Activated naive CD8-positive, alpha-beta T cell (primary cell): ENCODE measurements at regions not wholly inside any gene's neighbourhood (a gene's known extent, or its start where the extent isn't known, plus 50 kb on each side); places are given as distances from the start of the nearest gene placed in this dataset.
"Not testable (repeated sequence)": the region's sequence is repeated elsewhere in the genome, so short reads cannot be mapped to it uniquely, and the experiment has no call there.

Experiments
- H3K27ac Mint-ChIP-seq: one replicate; pipeline ENCODE4 v1.8.0; 2021; ENCODE audit warnings: mixed read lengths
- H3K27me3 Mint-ChIP-seq: one replicate; pipeline ENCODE4 v1.8.0; 2021; ENCODE audit warnings: mixed read lengths
- H3K36me3 Mint-ChIP-seq: one replicate; pipeline ENCODE4 v1.8.0; 2021; ENCODE audit warnings: mixed read lengths
- H3K4me1 Mint-ChIP-seq: one replicate; pipeline ENCODE4 v1.8.0; 2021; ENCODE audit warnings: low read depth, mixed read lengths
- H3K4me3 Mint-ChIP-seq: one replicate; pipeline ENCODE4 v1.8.0; 2021; ENCODE audit warnings: mild to moderate bottlenecking, mixed read lengths
- H3K9me3 Mint-ChIP-seq: one replicate; pipeline ENCODE4 v1.8.0; 2021; ENCODE audit warnings: low read depth, mixed read lengths

GRCh38 chr13:107801621-107802020 is 413.7 kb downstream of the LIG4 start:
- H3K27ac Mint-ChIP-seq = no peak overlapping the region
- no peaks in the 10 kb centered on the region for H3K36me3 Mint-ChIP-seq
- no peaks in the 10 kb centered on the region for H3K9me3 Mint-ChIP-seq
- no peaks in the 10 kb centered on the region for H3K27me3 Mint-ChIP-seq
- no peak overlapping the region for H3K4me3 Mint-ChIP-seq
- H3K4me1 Mint-ChIP-seq = no peaks in the 10 kb centered on the region

GRCh38 chr13:107799001-107799400 is 416.3 kb downstream of the LIG4 start:
- Mint-ChIP-seq H3K4me3 (no peak overlapping the region), H3K9me3 (no peaks in the 10 kb centered on the region), H3K27me3 (no peaks in the 10 kb centered on the region), H3K36me3 (no peaks in the 10 kb centered on the region), H3K27ac (no peak overlapping the region), H3K4me1 (no peaks in the 10 kb centered on the region)

GRCh38 chr13:107790397-107790796 is 424.9 kb downstream of the LIG4 start:
- Mint-ChIP-seq H3K4me1 (no peaks in the 10 kb centered on the region), H3K27ac (no peak overlapping the region), H3K27me3 (no peaks in the 10 kb centered on the region), H3K4me3 (no peak overlapping the region), H3K9me3 (no peaks in the 10 kb centered on the region), H3K36me3 (no peaks in the 10 kb centered on the region)

- Mint-ChIP-seq H3K27me3 (no peaks in the 10 kb centered on the region), H3K4me3 (no peak overlapping the region), H3K4me1 (no peaks in the 10 kb centered on the region), H3K9me3 (no peaks in the 10 kb centered on the region), H3K27ac (no peak overlapping the region), H3K36me3 (no peaks in the 10 kb centered on the region)
Measured at GRCh38 chr13:107788464-107789165, 426.7 kb downstream of the LIG4 start.

- H3K36me3 Mint-ChIP-seq, H3K4me3 Mint-ChIP-seq: not testable (repeated sequence)
Measured at GRCh38 chr13:107782646-107783045, 432.7 kb downstream of the LIG4 start.

GRCh38 chr13:107778094-107778493 is 437.2 kb downstream of the LIG4 start:
- Mint-ChIP-seq H3K4me1 (no peaks in the 10 kb centered on the region), H3K27me3 (no peaks in the 10 kb centered on the region), H3K36me3 (no peaks in the 10 kb centered on the region), H3K9me3 (no peaks in the 10 kb centered on the region), H3K27ac (no peak overlapping the region), H3K4me3 (no peak overlapping the region)

More at GRCh38 chr13:107782646-107783045, 432.7 kb downstream of the LIG4 start:
- H3K27me3 Mint-ChIP-seq, H3K9me3 Mint-ChIP-seq, H3K27ac Mint-ChIP-seq, H3K4me1 Mint-ChIP-seq: not testable (repeated sequence)

GRCh38 chr13:107770541-107770940 is 444.8 kb downstream of the LIG4 start:
- no peaks in the 10 kb centered on the region for H3K4me1 Mint-ChIP-seq
- no peaks in the 10 kb centered on the region for H3K9me3 Mint-ChIP-seq
- H3K27ac Mint-ChIP-seq = no peak overlapping the region
- H3K27me3 Mint-ChIP-seq = no peaks in the 10 kb centered on the region
- no peak overlapping the region for H3K4me3 Mint-ChIP-seq
- H3K36me3 Mint-ChIP-seq = no peaks in the 10 kb centered on the region

- no peak overlapping the region for H3K27ac Mint-ChIP-seq
- no peak overlapping the region for H3K4me3 Mint-ChIP-seq
- no peaks in the 10 kb centered on the region for H3K36me3 Mint-ChIP-seq
- H3K9me3 Mint-ChIP-seq = no peaks in the 10 kb centered on the region
- H3K27me3 Mint-ChIP-seq = no peaks in the 10 kb centered on the region
- H3K4me1 Mint-ChIP-seq = no peaks in the 10 kb centered on the region
Measured at GRCh38 chr13:107767119-107767518, 448.2 kb downstream of the LIG4 start.

- Mint-ChIP-seq H3K27me3 (no peaks in the 10 kb centered on the region), H3K4me1 (no peaks in the 10 kb centered on the region), H3K4me3 (no peak overlapping the region), H3K36me3 (no peaks in the 10 kb centered on the region), H3K27ac (no peak overlapping the region), H3K9me3 (no peaks in the 10 kb centered on the region)
Measured at GRCh38 chr13:107765724-107766401, 449.5 kb downstream of the LIG4 start.

- H3K27me3 Mint-ChIP-seq = no peaks in the 10 kb centered on the region
- H3K9me3 Mint-ChIP-seq = peaks cover 5% of the 10 kb centered on the region
- H3K36me3 Mint-ChIP-seq = no peaks in the 10 kb centered on the region
- no peak overlapping the region for H3K27ac Mint-ChIP-seq
- H3K4me3 Mint-ChIP-seq = no peak overlapping the region
- no peaks in the 10 kb centered on the region for H3K4me1 Mint-ChIP-seq
Measured at GRCh38 chr13:107764046-107764445, 451.3 kb downstream of the LIG4 start.

GRCh38 chr13:107753748-107754147 is 461.6 kb downstream of the LIG4 start:
- Mint-ChIP-seq H3K27ac (no peak overlapping the region), H3K9me3 (peaks cover 6% of the 10 kb centered on the region), H3K4me1 (no peaks in the 10 kb centered on the region), H3K27me3 (no peaks in the 10 kb centered on the region), H3K4me3 (no peak overlapping the region), H3K36me3 (no peaks in the 10 kb centered on the region)

GRCh38 chr13:107753291-107753690 is 462.0 kb downstream of the LIG4 start:
- Mint-ChIP-seq H3K27ac (no peak overlapping the region), H3K27me3 (no peaks in the 10 kb centered on the region), H3K4me1 (no peaks in the 10 kb centered on the region), H3K36me3 (no peaks in the 10 kb centered on the region), H3K9me3 (peaks cover 6% of the 10 kb centered on the region), H3K4me3 (no peak overlapping the region)

GRCh38 chr13:107743983-107744382 is 471.4 kb downstream of the LIG4 start:
- Mint-ChIP-seq H3K27ac (no peak overlapping the region), H3K4me3 (no peak overlapping the region), H3K4me1 (no peaks in the 10 kb centered on the region), H3K9me3 (no peaks in the 10 kb centered on the region), H3K36me3 (no peaks in the 10 kb centered on the region), H3K27me3 (no peaks in the 10 kb centered on the region)

- Mint-ChIP-seq H3K36me3 (no peaks in the 10 kb centered on the region), H3K4me1 (no peaks in the 10 kb centered on the region), H3K27ac (no peak overlapping the region), H3K27me3 (no peaks in the 10 kb centered on the region), H3K9me3 (no peaks in the 10 kb centered on the region), H3K4me3 (no peak overlapping the region)
Measured at GRCh38 chr13:107743526-107743925, 471.8 kb downstream of the LIG4 start.

GRCh38 chr13:107743100-107743499 is 472.2 kb downstream of the LIG4 start:
- no peak overlapping the region for H3K4me3 Mint-ChIP-seq
- H3K36me3 Mint-ChIP-seq = no peaks in the 10 kb centered on the region
- no peak overlapping the region for H3K27ac Mint-ChIP-seq
- no peaks in the 10 kb centered on the region for H3K9me3 Mint-ChIP-seq
- H3K4me1 Mint-ChIP-seq = no peaks in the 10 kb centered on the region
- H3K27me3 Mint-ChIP-seq = peaks cover 2% of the 10 kb centered on the region

- H3K4me1 Mint-ChIP-seq = no peaks in the 10 kb centered on the region
- no peaks in the 10 kb centered on the region for H3K9me3 Mint-ChIP-seq
- H3K36me3 Mint-ChIP-seq = no peaks in the 10 kb centered on the region
- peaks cover 2% of the 10 kb centered on the region for H3K27me3 Mint-ChIP-seq
- no peak overlapping the region for H3K27ac Mint-ChIP-seq
- H3K4me3 Mint-ChIP-seq = no peak overlapping the region
Measured at GRCh38 chr13:107742544-107742943, 472.8 kb downstream of the LIG4 start.
